Hypothalamus (tissue), 51 donors: ENCODE measurements at regions not wholly inside any gene's neighbourhood (a gene's known extent, or its start where the extent isn't known, plus 50 kb on each side); places are given as distances from the start of the nearest gene placed in this dataset.

Experiments
- DNase-seq, 51 donors: peaks; one replicate each; lab custom pipeline; 2025; lab: John Stamatoyannopoulos, UW

DNA sequence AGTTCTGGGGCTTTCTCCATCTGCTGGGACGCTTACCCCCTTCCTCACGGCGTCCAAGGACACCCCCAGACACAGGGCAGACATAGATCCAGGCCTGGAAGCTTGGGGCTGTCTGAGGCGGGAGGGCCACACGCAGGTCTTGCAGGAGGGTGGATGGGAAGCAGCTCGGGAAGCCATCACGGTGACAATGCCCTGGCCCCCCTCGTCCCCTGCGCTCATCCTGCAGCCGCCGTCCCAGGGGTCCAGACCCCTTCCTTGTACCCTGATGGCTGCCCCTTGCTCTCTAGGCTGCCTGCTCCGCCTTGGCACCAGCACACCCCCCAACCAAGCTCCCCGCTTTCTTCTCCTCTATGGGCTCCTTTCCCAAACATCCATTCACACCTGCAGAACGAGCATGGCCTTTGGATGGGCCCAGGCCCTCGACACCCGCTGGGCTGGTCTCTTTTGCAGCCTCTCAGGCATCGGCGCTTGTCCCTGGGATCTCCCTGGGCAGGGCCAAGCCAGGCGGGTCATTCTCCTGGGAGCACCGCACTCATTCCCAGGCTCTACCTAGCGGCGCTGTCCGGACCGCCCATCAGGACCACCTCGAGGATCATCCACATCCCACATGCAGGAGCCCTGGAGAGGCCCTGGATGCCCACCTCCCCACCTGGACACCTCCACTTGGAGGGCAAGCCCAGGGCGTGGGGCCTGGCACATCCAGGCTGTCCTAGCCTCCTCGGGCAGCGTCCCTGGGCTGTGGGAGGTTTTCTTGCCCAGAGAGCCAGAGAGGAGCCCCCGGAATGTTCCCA lies 274.9 kb downstream of the NDUFA10 start:
- no peak for DNase-seq

DNA sequence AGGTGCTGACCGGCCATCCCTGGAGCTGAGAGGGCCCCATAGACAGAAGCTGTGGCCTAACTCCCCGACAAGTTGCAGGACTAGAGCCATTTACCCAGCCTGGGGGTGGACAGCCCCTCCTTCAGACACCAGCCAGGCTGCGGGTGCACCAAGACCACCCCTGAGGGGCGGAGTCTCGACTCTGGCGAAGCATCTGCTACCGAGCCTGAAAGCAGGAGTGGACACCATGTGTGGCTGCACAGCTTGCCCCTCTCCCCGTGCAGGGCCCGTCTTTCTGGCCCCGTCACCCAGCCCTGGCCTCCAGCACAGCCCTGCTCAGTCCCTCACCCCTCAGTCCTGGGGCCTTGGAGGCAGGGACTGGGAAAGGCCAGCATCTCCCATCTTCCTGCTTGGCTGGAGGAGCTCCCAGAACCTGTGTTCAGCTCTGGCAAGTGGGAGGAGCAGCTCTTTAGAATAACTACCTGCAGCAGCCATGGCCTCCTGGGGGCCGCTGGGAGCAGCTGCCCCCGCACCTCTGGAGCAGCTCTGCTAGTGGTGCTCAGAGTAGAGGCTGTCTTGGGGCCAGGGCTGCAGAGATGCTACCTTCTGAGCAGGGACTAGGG lies 275.8 kb downstream of the NDUFA10 start:
- DNase-seq = no peak

DNA sequence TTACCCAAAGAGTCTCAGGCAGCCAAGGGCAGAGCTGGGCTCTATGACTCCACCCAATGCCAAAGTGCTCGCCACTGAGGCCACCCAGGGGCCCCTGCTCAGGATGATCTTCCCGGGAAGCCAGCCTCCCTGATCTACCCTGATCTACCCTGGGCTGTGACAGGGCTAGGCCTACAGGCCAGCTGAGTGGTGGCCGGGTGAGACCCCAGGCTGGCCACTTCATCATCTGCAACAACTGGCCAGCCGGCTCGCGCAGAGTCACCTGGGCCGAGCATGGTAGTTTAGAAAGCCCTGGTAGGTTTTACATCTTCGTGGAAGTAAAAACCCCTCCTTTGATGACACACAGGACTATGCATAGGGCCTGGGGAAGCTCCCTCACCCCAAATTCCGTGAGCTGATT lies 276.3 kb downstream of the NDUFA10 start:
- no peak for DNase-seq

DNA sequence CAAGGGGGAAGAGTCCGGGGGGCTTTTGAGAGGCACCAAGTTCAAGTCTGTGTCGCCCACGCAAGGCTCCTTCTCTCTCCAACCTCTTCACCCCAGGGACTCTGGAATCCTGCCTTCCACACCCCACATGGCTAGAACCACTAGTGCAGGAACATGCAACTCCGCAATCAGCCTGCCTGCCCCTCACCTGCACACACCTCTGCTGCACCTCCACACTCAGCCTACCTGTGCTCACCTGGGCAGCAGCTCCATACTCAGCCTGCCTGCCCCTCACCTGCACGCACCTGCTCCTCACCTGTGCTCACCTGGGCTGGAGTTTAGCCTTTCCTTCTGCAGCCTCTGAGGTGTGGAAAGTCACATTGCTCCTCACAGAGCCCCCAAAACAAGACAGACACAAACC lies 277.4 kb downstream of the NDUFA10 start:
- no peak for DNase-seq

DNA sequence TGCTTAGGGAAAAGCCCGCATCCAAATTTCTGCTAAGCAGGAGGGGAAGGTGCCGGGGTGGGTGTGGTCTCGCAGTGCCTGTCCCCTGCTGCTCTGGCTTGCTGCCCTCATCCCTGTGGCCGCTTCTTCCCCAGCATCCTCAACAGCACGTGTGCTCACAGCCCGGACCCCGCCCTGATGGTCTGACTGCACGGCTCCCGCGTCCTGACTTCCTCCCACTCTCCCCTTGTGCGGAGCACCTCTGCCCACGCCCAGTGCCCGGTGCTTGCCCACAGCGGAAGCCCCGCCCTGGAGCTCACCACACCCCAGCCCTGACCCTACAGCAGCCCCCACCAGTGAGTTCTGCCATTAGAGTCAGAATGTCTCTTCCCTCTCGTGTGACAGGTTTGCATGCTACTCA lies 277.9 kb downstream of the NDUFA10 start:
- no peak for DNase-seq

DNA sequence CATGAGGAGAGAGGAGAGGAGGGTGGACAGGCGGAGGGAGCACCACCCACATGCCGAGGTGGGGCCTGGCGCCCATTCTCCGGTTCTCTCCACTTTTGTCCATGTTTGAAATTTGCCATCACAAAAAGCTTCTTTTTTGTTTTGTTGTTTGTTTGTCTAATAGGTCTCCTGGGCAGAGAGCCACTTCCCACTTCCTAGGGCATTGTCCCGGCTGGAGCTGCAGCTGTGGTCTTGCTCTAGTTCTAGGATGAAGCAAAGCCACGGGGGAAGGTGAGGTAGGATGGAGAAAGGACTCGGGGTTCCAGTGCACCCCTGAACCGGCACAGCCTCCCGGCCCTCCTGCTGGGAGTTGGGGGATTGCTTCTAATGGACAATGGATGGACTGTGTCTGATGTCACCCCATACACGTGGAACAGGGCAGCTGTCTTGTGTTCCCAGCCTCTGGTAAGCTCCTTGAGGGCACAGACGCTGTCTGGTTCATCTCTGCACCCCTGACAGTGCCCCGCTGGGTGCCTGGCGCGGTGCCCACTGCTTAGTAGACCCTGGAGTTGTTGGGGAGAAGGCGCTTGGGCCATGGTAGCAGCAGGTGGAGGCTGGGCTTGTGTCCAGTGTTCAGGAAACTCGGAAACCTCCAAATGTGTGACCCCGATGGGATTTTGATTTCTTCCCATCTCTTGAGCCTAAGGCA lies 278.4 kb downstream of the NDUFA10 start:
- no peak for DNase-seq

DNA sequence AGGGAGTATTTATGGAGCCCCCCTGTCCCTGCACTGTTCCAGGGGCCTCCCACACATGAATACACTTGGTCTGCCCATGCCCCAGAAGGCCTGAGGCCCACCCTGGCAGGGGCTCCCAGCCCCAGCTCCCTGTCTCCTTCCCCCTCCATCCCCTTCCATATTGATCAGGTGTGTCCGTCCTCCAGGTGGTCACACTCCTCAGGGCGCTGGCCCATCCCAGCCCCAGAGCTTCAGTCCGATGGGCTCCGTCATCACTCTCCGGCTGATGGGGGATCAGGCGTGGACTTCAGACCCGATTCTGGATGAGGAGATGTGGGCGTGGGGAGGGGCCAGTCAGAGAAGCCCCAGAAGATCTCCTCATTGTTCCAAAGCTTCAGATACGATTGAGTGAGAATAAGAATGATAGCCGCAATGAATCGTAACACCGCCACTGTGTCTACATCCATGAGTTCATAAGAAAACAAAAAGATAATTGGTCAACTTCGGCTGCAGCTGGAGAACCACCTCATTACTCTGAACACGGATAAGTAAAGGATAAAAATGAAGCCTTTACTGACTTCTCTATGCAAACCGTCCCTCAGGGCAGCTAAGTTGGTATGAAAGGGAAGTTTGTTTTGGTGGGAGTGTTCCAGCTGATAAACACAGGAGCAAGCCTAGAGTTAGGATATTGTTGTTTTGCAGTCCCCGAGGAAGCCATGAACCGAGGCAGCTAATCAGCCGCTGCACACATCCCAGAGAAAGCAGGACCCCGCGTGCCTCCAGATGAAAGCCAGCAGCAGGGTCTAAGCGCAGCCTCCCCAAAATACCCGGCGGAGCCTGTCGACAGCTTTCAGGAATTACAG lies 279.5 kb downstream of the NDUFA10 start:
- no peak for DNase-seq

DNA sequence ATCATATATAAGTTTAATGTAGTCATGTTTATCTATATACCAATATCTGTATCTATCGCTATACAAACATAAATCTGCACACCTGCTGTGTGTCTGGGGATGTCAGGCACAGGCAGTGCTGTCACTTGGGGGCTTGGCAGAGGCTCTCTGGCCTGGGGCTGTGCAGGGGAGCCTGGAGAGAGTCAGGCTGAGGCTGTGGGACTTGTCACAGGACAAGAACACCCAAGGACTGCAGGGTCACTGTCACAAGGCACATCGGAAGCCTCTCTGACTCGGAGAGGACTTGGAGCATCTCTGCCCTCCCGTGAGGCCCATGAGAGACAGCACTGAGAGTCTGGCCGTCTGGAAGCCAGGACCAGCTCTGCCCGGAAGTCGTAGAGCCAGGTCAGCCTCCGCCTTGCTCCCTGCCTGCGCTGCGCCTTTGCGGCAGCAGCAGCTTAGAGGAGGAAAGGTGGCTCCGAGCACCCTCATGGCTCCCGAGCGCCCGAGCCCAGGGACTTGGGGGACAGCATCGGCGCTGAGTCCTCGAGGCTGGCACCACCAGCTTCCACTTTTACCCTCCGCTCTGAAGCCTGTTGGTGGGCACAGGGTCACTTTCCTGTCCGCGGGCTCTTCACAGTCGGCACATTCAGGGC lies 280.3 kb downstream of the NDUFA10 start:
- no peak for DNase-seq

DNA sequence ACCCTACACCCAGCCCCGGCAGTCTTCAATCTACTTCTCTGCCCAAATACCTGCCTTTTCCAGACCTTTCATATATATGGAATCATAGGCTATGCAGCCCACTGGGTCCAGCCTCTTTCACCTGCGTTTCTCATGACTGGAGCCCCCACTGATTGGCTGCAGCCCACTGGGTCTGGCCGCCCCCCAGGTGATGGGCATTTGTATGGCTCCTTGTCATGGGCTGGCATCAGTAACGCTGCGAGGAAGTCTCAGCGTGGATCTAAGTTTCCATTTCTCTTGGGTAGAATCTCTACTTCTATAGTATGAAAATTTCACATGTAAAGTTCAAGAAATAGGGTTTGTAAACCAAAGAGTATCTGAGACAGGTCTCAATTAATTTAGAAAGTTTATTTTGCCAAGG lies 281.9 kb downstream of the NDUFA10 start:
- DNase-seq = no peak

DNA sequence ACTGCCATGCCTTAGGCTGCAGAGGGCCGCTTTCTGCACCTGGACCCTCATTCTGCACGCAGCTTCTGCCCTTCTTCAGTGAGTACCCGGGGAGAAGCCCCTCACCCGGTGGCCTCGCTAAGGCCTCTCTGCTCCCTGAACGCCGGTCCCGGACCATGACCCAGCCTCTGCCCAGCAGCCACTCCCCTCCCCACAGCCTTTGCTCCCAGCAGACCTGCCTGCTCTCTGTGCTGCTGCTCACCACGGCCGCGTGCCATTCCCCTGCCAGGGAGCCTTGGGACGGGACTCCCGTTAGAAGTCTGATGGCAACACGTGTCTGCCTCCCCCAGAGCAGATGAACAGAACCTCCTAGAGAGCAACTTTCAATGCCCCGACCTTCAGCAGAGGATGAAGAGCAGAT lies 282.8 kb downstream of the NDUFA10 start:
- no peak for DNase-seq

DNA sequence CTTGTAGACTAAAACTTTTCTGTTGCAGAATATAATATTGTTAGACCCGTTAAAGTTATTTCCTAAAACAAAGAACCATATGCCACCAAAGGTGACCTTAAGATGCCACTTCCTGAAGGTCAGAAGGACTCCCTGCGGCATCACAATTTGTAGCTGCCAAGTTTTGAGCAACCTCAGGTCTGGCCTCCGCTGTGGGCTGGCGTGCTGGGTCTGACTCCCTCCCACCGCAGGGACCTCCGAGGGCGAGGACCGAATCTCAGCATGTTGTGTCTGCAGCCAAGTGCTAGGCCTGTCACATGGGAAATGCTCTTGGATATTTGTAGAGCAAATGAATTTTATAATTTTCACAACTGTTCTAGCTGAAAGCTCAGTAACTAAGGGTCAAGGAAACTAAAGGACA lies 285.9 kb downstream of the NDUFA10 start:
- no peak for DNase-seq

DNA sequence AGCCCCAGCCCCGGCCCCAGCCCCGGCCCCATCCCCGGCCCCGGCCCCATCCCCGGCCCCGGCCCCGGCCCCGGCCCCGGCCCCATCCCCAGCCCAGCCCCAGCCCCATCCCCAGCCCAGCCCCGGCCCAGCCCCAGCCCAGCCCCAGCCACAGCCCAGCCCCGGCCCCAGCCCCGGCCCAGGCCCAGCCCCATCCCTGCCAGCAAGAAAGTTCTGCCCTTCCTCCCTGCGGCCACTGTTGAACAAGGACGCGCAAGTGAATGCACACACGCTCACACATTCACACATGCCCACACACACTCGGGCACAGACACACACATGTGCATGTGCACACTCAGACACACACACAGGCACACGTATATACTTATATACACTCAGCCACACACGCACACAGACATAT lies 287.0 kb downstream of the NDUFA10 start:
- no peak for DNase-seq

DNA sequence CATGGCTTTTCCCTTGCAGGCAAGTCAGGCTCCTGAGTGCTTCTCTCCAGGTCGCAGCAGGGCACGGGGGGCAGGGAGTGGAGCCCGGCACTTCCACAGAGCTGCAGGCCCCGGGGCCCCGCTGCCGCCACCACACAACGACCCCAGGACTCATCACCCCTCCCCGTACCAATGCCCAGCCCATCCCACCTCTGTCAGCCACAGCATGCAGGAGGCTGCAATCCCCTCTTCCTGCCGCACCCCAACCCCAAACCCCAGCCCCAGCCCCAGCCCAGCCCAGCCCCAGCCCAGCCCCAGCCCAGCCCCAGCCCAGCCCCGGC lies 288.0 kb downstream of the NDUFA10 start:
- DNase-seq = no peak

DNA sequence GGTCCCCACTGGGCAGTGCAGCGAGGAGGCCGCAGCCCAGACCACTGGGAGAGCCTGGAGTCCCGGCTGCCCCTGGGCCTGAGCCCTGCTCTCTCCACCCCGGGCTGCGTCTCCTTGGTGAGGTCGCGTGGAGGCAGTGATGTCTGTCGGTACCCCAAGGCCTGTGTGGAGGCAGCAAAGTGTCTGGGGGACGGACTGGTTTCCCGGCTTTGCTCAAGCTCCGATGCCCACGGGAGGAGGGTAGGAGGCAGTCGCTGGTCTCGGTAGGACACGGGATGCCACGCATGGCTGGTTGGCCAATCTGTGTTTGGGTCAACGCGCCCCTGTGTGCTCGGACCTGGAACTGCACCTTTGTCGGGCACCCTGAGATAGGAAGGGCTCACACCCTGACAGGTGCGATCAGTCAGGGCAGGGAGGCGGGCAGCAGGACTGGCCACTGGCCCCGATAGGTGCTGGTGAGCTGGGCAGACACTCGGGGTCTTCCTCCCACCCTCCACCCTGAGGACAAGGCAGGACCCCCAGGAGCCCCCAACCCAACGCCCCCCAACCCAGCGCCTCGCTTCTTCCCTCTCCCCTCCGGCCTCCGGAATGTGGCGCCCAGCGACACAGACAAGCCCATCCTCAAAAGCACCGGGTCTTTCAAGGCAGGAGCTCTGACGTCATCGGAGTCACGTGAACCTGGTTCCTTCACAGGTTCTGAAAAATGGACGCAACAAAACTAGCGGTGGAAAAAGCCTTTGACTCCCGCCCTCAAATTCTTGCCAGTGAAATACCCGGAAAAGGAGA lies 288.6 kb downstream of the NDUFA10 start:
- DNase-seq = no peak

DNA sequence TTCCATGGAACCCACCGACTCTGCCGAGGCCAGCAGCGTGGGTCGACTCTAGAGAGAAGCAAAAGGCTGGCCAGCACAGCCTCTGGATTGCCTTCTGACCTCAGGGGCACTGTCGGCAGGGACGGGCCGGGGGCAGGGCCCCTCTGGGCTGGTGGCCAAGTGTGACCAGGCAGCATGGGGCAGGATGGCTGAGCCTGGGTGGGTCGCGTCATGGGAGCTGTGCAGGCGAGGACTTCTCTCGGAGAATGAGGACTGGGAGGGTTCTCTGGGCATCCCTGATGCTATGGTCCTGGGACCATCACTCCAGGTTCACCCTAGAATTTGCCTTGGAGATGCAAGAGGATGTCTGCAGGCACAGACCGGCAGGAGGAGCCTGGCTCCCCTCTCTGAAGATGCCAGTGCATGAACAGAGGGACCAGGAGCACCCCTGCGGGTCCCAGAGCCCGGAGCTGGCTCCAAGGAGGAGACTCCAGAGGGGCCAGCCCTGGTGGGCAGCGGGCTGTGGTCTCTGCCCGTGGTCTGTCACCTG lies 289.2 kb downstream of the NDUFA10 start:
- no peak for DNase-seq

DNA sequence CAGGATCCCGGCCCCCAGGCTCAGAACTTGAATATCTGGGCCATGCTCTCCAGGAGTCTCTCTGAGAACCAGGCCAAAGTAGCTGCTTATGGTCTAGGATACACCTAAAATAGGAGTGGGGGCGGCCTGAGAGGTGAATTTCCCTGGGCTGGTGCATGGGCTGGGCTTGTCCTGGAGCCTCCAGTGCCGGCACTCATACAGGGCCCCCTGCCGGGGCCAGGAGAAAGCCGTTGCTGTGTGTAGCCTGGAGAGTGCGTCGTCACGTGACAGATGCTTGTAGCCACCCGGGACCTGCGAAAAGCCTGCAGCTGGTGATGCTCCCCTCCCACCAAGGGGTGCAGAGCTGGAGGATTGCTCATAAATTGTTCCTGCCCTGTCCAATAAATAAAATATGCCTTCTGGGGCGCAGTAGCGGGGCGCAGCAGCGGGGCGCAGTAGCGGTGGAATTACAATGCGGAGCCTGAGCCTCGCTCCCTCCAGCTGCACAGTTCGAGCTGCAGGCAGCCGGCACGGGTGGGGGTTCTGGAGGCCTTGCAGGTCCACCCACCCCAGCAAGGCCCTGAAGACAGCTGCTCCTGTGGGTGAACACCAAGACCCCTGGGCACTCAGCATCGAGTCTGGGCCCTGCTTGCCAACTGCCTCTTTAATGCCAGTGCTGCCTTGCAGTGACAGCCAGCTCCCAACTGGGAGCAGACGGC lies 289.9 kb downstream of the NDUFA10 start:
- DNase-seq = peak in 32 of 51 donors; percentile 11 to 76 (median 42)

DNA sequence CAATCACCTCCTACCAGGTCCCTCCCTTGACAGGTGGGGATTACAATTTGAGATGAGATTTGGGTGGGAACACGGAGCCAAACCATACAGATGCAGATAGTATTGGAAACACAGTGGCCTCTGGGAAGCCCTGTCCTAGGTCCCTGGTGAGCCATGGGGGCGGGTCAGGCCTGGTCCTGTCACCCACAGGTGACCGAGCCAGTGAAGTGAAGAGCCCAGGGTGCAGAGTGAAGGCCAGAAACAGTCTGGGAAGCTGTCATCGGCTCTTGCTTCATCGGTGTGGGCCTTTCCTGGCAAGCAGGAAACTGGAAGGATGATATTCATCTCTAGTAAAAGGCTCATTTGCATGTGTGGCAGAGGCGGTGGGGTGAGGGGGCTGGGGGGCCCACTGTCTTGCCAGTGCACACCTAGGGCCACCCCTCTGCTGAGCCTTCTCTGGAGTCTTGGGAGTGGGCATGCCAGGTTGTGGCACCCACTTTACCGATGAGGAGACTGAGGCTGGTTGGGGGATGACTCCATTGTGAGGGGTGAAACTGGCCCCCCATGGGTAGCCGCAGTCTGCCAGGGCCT lies 290.6 kb downstream of the NDUFA10 start:
- DNase-seq = no peak

DNA sequence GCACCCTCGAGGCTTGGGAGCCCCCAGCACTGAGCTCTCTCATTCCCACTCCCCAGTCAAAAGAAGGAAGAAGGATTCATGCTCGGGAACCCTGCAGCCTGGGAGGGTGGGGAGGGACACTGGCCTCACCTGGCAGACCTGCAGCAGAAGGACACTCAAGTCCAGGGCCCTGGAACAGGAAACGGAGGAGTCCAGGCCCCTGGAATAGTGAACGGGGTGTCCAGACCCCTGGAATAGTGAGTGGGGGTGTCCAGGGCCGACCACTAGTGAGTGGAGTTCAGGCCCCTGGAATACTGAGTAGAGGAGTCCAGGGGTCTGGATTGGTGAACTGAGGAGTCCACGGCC lies 292.5 kb downstream of the NDUFA10 start:
- DNase-seq = no peak
